GM12892 (cell line): ENCODE measurements at regions not wholly inside any gene's neighbourhood (a gene's known extent, or its start where the extent isn't known, plus 50 kb on each side); places are given as distances from the start of the nearest gene placed in this dataset.

ENCODE experiments used
- POLR2A ChIP-seq: IDR thresholded peaks from 2 replicates; pipeline ENCODE4 v1.6.1; 2011; ENCODE audit warnings: low read depth, low read length, control low read depth
- POLR2AphosphoS5 ChIP-seq: IDR thresholded peaks from 2 replicates; pipeline ENCODE4 v1.6.1; 2011; ENCODE audit warnings: low read depth, low read length, control low read depth
- TAF1 ChIP-seq: IDR thresholded peaks from 2 replicates; pipeline ENCODE4 v1.6.1; 2011; ENCODE audit warnings: low read depth, mild to moderate bottlenecking, control low read depth, low read length, borderline replicate concordance

DNA sequence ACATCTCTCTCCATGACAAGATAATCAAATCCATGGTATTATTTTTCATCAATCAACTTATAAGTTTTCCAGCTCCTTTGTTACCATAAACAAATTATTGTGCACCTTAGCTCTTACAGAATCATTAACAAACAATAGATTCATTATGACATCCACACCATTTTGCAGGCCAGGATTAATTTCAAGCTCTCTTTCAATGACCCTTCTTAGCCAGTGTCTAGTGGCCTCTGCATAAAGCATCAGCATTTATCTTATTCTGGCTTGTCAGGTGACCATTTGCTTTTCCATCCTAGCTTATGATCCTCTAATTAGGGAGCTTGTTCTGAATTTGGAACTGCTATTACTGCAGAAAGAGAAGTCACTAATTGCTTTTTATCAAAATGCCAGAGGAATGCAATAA, 806.2 kb upstream of the CHAC2 start:
- TF ChIP-seq POLR2A (no peak), TAF1 (no peak), POLR2AphosphoS5 (no peak)
